ENCODE measurements at regions not wholly inside any gene's neighbourhood (a gene's known extent, or its start where the extent isn't known, plus 50 kb on each side); places are given as distances from the start of the nearest gene placed in this dataset.

- H3K18ac ChIP-seq (ENCODE audit: insufficient read length, low read depth, low read length) = no peak overlapping the region
- no peaks in the 10 kb centered on the region for H3K4me1 ChIP-seq (ENCODE audit: insufficient read depth, low read length)
- H3K4me1 Mint-ChIP-seq = peaks cover 4 to 6% of the 10 kb centered on the region in 2 experiments; a peak in 3 of 4 replicates
- no peaks in the 10 kb centered on the region for H3K79me2 ChIP-seq (ENCODE audit: insufficient read depth, low read length)
- peaks cover 8% of the 10 kb centered on the region for H3K27me3 Mint-ChIP-seq (ENCODE audit: low read depth)
- no peak overlapping the region for H2AFZ ChIP-seq (ENCODE audit: low read length)
- peaks cover 0 to 4% of the 10 kb centered on the region in 2 experiments; a peak in 2 of 5 replicates for H3K9me3 Mint-ChIP-seq
- no peak overlapping the region for H3K14ac ChIP-seq (ENCODE audit: insufficient read depth, low read length)
- no peak overlapping the region for H3K23ac ChIP-seq (ENCODE audit: insufficient read length, low read depth, low read length)
- H3K27ac ChIP-seq (ENCODE audit: insufficient read length, low read depth, low read length) = no peak overlapping the region
- no peak overlapping the region for H2BK12ac ChIP-seq (ENCODE audit: insufficient read length, low read depth, low read length)
- H3K4me3 Mint-ChIP-seq = no peak overlapping the region
- H3K27ac Mint-ChIP-seq = no peak overlapping the region
- H4K5ac ChIP-seq (ENCODE audit: insufficient read length, low read depth, low read length) = no peak overlapping the region
- no peaks in the 10 kb centered on the region for H3K79me1 ChIP-seq (ENCODE audit: insufficient read depth, low read depth, low read length, poor library complexity, severe bottlenecking)
- no peak overlapping the region for H2BK5ac ChIP-seq (ENCODE audit: insufficient read length, low read length)
- TF ChIP-seq CTCF (conservative IDR thresholded peaks at IDR 0.05) = no peak
- H2AK5ac ChIP-seq (ENCODE audit: insufficient read length, low read length) = no peak overlapping the region
- H4K20me1 ChIP-seq (ENCODE audit: control insufficient read depth, insufficient read depth, insufficient read length) = no peaks in the 10 kb centered on the region
- no peak overlapping the region for H3K56ac ChIP-seq (ENCODE audit: insufficient read length, low read depth, low read length)
- no peak overlapping the region for H3K9ac ChIP-seq (ENCODE audit: extremely low read depth, insufficient read length, low read length)
- no peaks in the 10 kb centered on the region for H3K9me3 ChIP-seq (ENCODE audit: control insufficient read depth, low read depth, low read length)
- no peaks in the 10 kb centered on the region for H3K27me3 ChIP-seq (ENCODE audit: insufficient read depth, low read length)
- no peak overlapping the region for H3T11ph ChIP-seq (ENCODE audit: low read length)
- H3K4me2 ChIP-seq (ENCODE audit: insufficient read depth, insufficient read length, low read length) = no peak overlapping the region
- no peak overlapping the region for H2BK120ac ChIP-seq (ENCODE audit: low read depth, low read length, poor library complexity, severe bottlenecking)
- no peaks in the 10 kb centered on the region; a peak in 1 of 7 replicates for H3K36me3 Mint-ChIP-seq (ENCODE audit: insufficient read depth in 1 of 3, low read depth in 3 of 3)
- H3K23me2 ChIP-seq (ENCODE audit: insufficient read length, low read depth, low read length, poor library complexity, severe bottlenecking) = no peaks in the 10 kb centered on the region
- no peak overlapping the region for H4K8ac ChIP-seq (replicated peaks; ENCODE audit: insufficient read length, low read depth, low read length)
- no CpG with 5 or more reads among the region's 3 CpGs for WGBS (ENCODE audit: extremely low coverage, insufficient read length, low lambda C conversion rate)
- H2BK20ac ChIP-seq (ENCODE audit: low read depth, low read length, poor library complexity, severe bottlenecking) = no peak overlapping the region
- H4K91ac ChIP-seq (ENCODE audit: insufficient read length, low read depth, low read length) = no peak overlapping the region
- DNase-seq = no peak
- H2BK15ac ChIP-seq (ENCODE audit: low read depth, low read length) = no peak overlapping the region
- H3K4ac ChIP-seq (ENCODE audit: low read depth, low read length) = no peak overlapping the region
Observed at GRCh38 chr11:129719037-129719436, 96.6 kb upstream of the TMEM45B start.
